K562 (cell line): ENCODE measurements at regions not wholly inside any gene's neighbourhood (a gene's known extent, or its start where the extent isn't known, plus 50 kb on each side); places are given as distances from the start of the nearest gene placed in this dataset.

Experiments used
- ATAC-seq: fragments of 200-7000 bp; cut with Tn5 transposase; 3 replicates; pipeline ENCODE4 v1.9.1; 2020; ENCODE audit warnings: moderate library complexity
- BruUV-seq: library from RNA; stranded (reverse); fragments of 400-500 nt; replicated peaks from 2 replicates; lab custom pipeline; 2021; lab: Mats Ljungman, UMichigan
- CTCF ChIA-PET: fragments of 300-600 bp; formaldehyde crosslinking; extraction: SDS; loops from one replicate; lab custom pipeline; 2021; ENCODE audit warnings: low intra/inter-chr PET ratio; lab: Yijun Ruan, JAX
- POLR2A ChIA-PET: fragments of 300-600, 350-650 bp; sonication (Branson Sonifier 250); formaldehyde crosslinking; extraction: SDS; loops from one replicate; lab custom pipeline; 2021; ENCODE audit warnings: antibody characterized with exemption, inconsistent platforms; lab: Yijun Ruan, JAX
- DNase-seq, 4 experiments: peaks; one replicate each; pipeline versions ENCODE4 v3.0.0 to v3.0.0-alpha.2; 2011 to 2018; ENCODE audit warnings: low spot score in 3 of 4, mixed read lengths in 3 of 4; ENCODE audit errors: extremely low read depth in 1 of 4
- FAIRE-seq: peaks from 2 replicates; lab custom pipeline; 2011; peaks lifted over from hg19 to GRCh38; lab: Jason Lieb, UNC
- H2AFZ ChIP-seq: 2 replicates; pipeline ENCODE4 v1.6.0; 2011; ENCODE audit warnings: low read depth, low read length, control low read depth, inconsistent platforms
- H3K27ac ChIP-seq: fragments of 200-600 bp; 3 replicates; pipeline ENCODE4 v1.8.0; 2011; ENCODE audit warnings: low read depth, mild to moderate bottlenecking, control low read depth, inconsistent platforms, low read length, moderate library complexity, mixed read lengths; ENCODE audit errors: extremely low read depth
- H3K27me3 ChIP-seq, 2 experiments: fragments of 300-600 bp in 1 of 2; 2 replicates in 1 of 2; 3 replicates in 1 of 2; pipeline versions ENCODE4 v1.6.0 to v1.8.0; 2011; ENCODE audit warnings: inconsistent platforms in 2 of 2, low read length in 2 of 2, mild to moderate bottlenecking in 1 of 2, mixed read lengths in 1 of 2, moderate library complexity in 1 of 2; ENCODE audit not compliant: control insufficient read depth in 2 of 2, insufficient read depth in 2 of 2
- H3K36me3 ChIP-seq: fragments of 300-600 bp; 3 replicates; pipeline ENCODE4 v1.8.0; 2011; ENCODE audit warnings: mild to moderate bottlenecking, low read length, inconsistent platforms; ENCODE audit not compliant: control insufficient read depth, insufficient read depth
- H3K4me1 ChIP-seq, 2 experiments: fragments of 200-600 bp in 1 of 2; replicated peaks in 1 of 2; 2 replicates in 1 of 2; 3 replicates in 1 of 2; pipeline versions ENCODE4 v1.5.1 to v1.8.0; 2011; ENCODE audit warnings: inconsistent platforms in 2 of 2, low read length in 2 of 2, mild to moderate bottlenecking in 1 of 2, mixed read lengths in 1 of 2, moderate library complexity in 1 of 2; ENCODE audit not compliant: control insufficient read depth in 2 of 2, insufficient read depth in 2 of 2
- H3K4me2 ChIP-seq: 2 replicates; pipeline ENCODE4 v1.6.1; 2011; ENCODE audit warnings: low read length, control low read depth, inconsistent platforms, mixed read lengths; ENCODE audit not compliant: insufficient read depth
- H3K4me3 ChIP-seq: fragments of 200-600 bp; sonication (generic), shearing (Covaris generic); 2 replicates; pipeline ENCODE4 v1.5.1; 2016; ENCODE audit warnings: control low read depth, inconsistent platforms
- H3K79me2 ChIP-seq: fragments of 200-600 bp; 3 replicates; pipeline ENCODE4 v1.8.0; 2011; ENCODE audit warnings: low read length, inconsistent platforms; ENCODE audit not compliant: control insufficient read depth, insufficient read depth
- H3K9ac ChIP-seq, 2 experiments: 2 replicates each; pipeline versions ENCODE4 v1.6.0 to v1.6.1; 2011; ENCODE audit warnings: low read depth in 2 of 2, low read length in 2 of 2, control low read depth in 1 of 2, inconsistent platforms in 1 of 2, mild to moderate bottlenecking in 1 of 2, mixed read lengths in 1 of 2; ENCODE audit not compliant: insufficient read depth in 1 of 2
- H3K9me1 ChIP-seq: one replicate; pipeline ENCODE4 v1.6.0; 2011; ENCODE audit warnings: inconsistent platforms, mild to moderate bottlenecking, low read length, moderate library complexity; ENCODE audit not compliant: control insufficient read depth, insufficient read depth
- H3K9me3 ChIP-seq: replicated peaks from 2 replicates; pipeline ENCODE4 v1.5.1; 2011; ENCODE audit warnings: low read depth, low read length, inconsistent platforms; ENCODE audit not compliant: control insufficient read depth, insufficient read depth
- H4K20me1 ChIP-seq: replicated peaks from 2 replicates; pipeline ENCODE4 v1.6.1; 2011; ENCODE audit warnings: low read length, inconsistent platforms, mixed read lengths; ENCODE audit not compliant: control insufficient read depth, insufficient read depth
- E2F5 ChIP-seq: sonication (generic); formaldehyde crosslinking; IDR thresholded peaks from 2 replicates; pipeline ENCODE4 v1.8.0; 2022; ENCODE audit warnings: mild to moderate bottlenecking, missing genetic modification reagents
- SMAD3 ChIP-seq: fragments of 450-650 bp; formaldehyde crosslinking; conservative IDR thresholded peaks from 2 replicates; pipeline ENCODE4 v1.4.0; 2020; ENCODE audit warnings: mild to moderate bottlenecking
- TCFL5 ChIP-seq: fragments of 250-450 bp; sonication (Bioruptor Pico); conservative IDR thresholded peaks from 2 replicates; pipeline ENCODE4 v1.6.1; 2021; ENCODE audit warnings: mild to moderate bottlenecking, moderate library complexity, matching md5 sums
- ZNF134 ChIP-seq: fragments of 250-450 bp; sonication (Bioruptor Pico); conservative IDR thresholded peaks from 2 replicates; pipeline ENCODE4 v1.4.0; 2020
- WGBS: fragments of 100-300 bp; shearing (Covaris generic); methylation state at CpG from one replicate; pipeline ENCODE4 v1.1.6; 2016; ENCODE audit warnings: low coverage, mixed read lengths; ENCODE audit not compliant: insufficient coverage; ENCODE audit errors: missing lambda C conversion rate; 5-methylcytosine and 5-hydroxymethylcytosine counted together
- in situ Hi-C: fragments of 300-500 bp; cut with MboI; formaldehyde crosslinking; loops from 4 replicates; pipeline ENCODE4 v1.15.0; 2018; ENCODE audit warnings: inconsistent platforms, mixed read lengths
- intact Hi-C: fragments of 100-400 bp; cut with micrococcal nuclease; formaldehyde crosslinking; loops from 2 replicates; pipeline ENCODE4 v1.14.2; 2022

GRCh38 chr13:48592688-48593049 is 59.8 kb upstream of the RCBTB2 start (continued):
- TF ChIP-seq SMAD3 (CRISPR knock-in tag) (no peak), TCFL5 (CRISPR knock-in tag) (no peak), E2F5 (no peak)

DNA sequence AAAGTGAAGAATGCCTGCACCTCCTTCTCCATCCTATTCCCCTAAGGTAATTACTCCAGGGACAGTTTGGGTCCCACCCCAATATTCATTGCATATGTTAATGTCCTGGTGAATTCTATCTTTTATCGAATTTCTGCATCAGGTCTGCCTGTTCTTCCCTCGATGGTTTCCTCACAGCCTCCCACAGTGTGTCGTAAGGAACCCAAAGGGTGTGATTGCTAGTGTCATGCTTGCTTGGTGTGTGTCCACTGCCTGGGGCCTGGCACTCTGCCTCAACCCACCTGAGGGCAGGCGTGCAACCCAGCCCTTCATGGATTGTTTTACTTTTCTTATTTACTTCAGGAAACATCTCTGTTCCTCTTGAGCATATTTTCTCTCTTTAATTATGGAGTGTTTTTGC is 60.2 kb upstream of the CYSLTR2 start:
- Histone ChIP-seq H3K9ac (no peak overlapping the region), H3K9me3 (no peaks in the 10 kb centered on the region), H3K79me2 (no peaks in the 10 kb centered on the region), H3K9me1 (no peaks in the 10 kb centered on the region), H3K4me2 (no peak overlapping the region), H3K4me1 (no peaks in the 10 kb centered on the region), H3K36me3 (no peaks in the 10 kb centered on the region), H4K20me1 (no peaks in the 10 kb centered on the region), H3K4me3 (no peak overlapping the region), H3K27me3 (no peaks in the 10 kb centered on the region), H2AFZ (no peak overlapping the region), H3K27ac (no peak overlapping the region)
- WGBS: 4% methylated on average over 4 of the region's 4 CpGs
- no TSS peak for BruUV-seq
- in situ Hi-C loops (loop anchor here (25.0 kb wide), 1 partner anchor 256 kb away; no protein-coding TSS in a partner anchor), intact Hi-C loops (no loop called here)
- FAIRE-seq: no peak
- CTCF ChIA-PET: interaction anchor here (1.0 kb wide), 1 partner anchor 139 kb away, joined by 3 read pairs; no protein-coding TSS in a partner anchor
- POLR2A ChIA-PET: no interaction called here
- no peak for TF ChIP-seq ZNF134 (CRISPR knock-in tag)
- DNase-seq: no peak
- no peak for ATAC-seq
